K562 (cell line): ENCODE measurements at regions not wholly inside any gene's neighbourhood (a gene's known extent, or its start where the extent isn't known, plus 50 kb on each side); places are given as distances from the start of the nearest gene placed in this dataset.

Experiments used
- CBX2 ChIP-seq: fragments of 200-600 bp; sonication (generic); IDR thresholded peaks from one replicate; pipeline ENCODE4 v1.6.1; 2012; ENCODE audit warnings: mild to moderate bottlenecking, low read length, inconsistent platforms; ENCODE audit not compliant: insufficient read depth, poor library complexity, severe bottlenecking
- CREM ChIP-seq: IDR thresholded peaks from 2 replicates; pipeline ENCODE4 v1.6.1; 2014; ENCODE audit warnings: antibody characterized with exemption, low read depth
- LEF1 ChIP-seq: fragments of 450-650 bp; IDR thresholded peaks from 2 replicates; pipeline ENCODE4 v1.6.1; 2016; ENCODE audit warnings: mild to moderate bottlenecking
- RAD51 ChIP-seq: fragments of 450-650 bp; IDR thresholded peaks from 2 replicates; pipeline ENCODE4 v1.7.1; 2016; ENCODE audit warnings: low read depth, mild to moderate bottlenecking, borderline replicate concordance
- STAT5B ChIP-seq: fragments of 250-450 bp; sonication (Bioruptor Pico); IDR thresholded peaks from 2 replicates; pipeline ENCODE4 v1.8.0; 2021; ENCODE audit warnings: mild to moderate bottlenecking, inconsistent platforms
- TCF7L2 ChIP-seq: fragments of 150-350 bp; IDR thresholded peaks from 2 replicates; pipeline ENCODE4 v1.6.1; 2016; ENCODE audit warnings: low read depth, mild to moderate bottlenecking, low read length, moderate library complexity
- TEAD1 ChIP-seq, 2 experiments: fragments of 450-650 bp in 1 of 2; sonication (generic) in 1 of 2; formaldehyde crosslinking; IDR thresholded peaks; 2 replicates each; pipeline versions ENCODE4 v1.4.0 to v1.8.0; 2020 to 2022; ENCODE audit warnings: mild to moderate bottlenecking in 2 of 2, missing genetic modification reagents in 1 of 2
- ZFX ChIP-seq: sonication (generic); formaldehyde crosslinking; IDR thresholded peaks from 2 replicates; pipeline ENCODE4 v1.8.0; 2022; ENCODE audit warnings: mild to moderate bottlenecking, missing genetic modification reagents, moderate library complexity
- ZNF134 ChIP-seq: fragments of 250-450 bp; sonication (Bioruptor Pico); conservative IDR thresholded peaks from 2 replicates; pipeline ENCODE4 v1.4.0; 2020
- ZNF217 ChIP-seq: sonication (generic); formaldehyde crosslinking; IDR thresholded peaks from 2 replicates; pipeline ENCODE4 v1.8.0; 2022; ENCODE audit warnings: mild to moderate bottlenecking, missing genetic modification reagents
- TF ChIP-seq, protein P1 (sequence below): fragments of 250-450 bp; sonication (Bioruptor Pico); IDR thresholded peaks from 2 replicates; pipeline ENCODE4 v1.8.0; 2022; ENCODE audit warnings: inconsistent platforms, mild to moderate bottlenecking, moderate library complexity, borderline replicate concordance
- TF ChIP-seq, protein P2 (sequence below): fragments of 450-650 bp; formaldehyde crosslinking; IDR thresholded peaks from 2 replicates; pipeline ENCODE4 v1.4.0; 2022; ENCODE audit warnings: missing genetic modification characterization
- TF ChIP-seq, protein P3 (sequence below): fragments of 450-650 bp; IDR thresholded peaks from 2 replicates; pipeline ENCODE4 v1.6.1; 2016; ENCODE audit warnings: borderline replicate concordance
- TF ChIP-seq, protein P4 (sequence below), 2 experiments: fragments of 450-650 bp in 1 of 2; IDR thresholded peaks; 2 replicates each; pipeline ENCODE4 v1.6.1; 2011 to 2017; ENCODE audit warnings: low read depth in 2 of 2, antibody characterized with exemption in 1 of 2, borderline replicate concordance in 1 of 2, low read length in 1 of 2, mild to moderate bottlenecking in 1 of 2, mixed read lengths in 1 of 2; ENCODE audit not compliant: control insufficient read depth in 1 of 2
- TF ChIP-seq, protein P5 (sequence below): fragments of 250-450 bp; sonication (Bioruptor Pico); IDR thresholded peaks from 2 replicates; pipeline ENCODE4 v1.5.1; 2021; ENCODE audit warnings: mild to moderate bottlenecking

DNA sequence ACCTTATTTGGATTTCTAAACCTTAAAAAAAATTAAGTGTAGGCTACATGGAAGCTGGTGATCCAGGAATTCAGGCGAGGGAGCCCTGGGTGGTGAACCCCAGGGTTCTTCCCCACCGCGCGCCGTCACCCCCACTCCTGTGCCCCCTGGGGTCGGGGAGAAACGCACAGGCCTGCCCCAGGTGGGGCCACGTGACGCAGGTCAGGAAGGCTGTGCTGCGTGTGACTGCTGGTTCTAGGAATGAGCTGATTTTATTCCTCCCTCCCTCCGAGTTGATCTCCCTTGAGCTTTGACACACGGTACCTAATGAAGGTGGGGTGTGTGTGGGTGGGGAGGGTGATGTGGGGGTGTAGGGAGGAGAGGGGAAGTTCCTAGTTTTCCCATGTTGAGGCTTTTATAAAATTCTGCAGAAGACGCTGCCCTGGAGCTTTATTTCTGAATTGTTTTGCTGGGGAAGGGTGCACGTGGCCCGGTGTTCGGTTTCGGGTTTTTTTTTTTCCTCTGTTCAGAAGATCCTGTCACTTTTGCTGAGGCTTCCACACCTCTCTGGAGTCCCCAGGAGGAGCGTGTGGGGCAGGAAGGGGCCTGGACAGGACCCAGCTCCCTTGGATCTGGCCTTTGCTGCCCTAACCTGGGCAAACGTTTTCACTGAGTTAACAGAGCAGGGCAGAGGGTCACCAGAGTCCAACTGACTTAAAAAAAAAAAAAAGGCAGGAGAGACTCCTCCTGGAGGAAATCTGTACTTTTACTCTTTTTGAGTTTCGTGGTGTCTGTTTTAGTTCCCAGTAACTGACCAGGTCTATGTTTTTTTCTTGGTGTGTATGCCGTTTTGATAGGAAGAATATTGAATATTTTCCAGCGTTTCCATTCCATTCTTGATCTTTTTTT lies 55.8 kb upstream of the GSE1 start (continued):
- TF ChIP-seq, protein P1, sequence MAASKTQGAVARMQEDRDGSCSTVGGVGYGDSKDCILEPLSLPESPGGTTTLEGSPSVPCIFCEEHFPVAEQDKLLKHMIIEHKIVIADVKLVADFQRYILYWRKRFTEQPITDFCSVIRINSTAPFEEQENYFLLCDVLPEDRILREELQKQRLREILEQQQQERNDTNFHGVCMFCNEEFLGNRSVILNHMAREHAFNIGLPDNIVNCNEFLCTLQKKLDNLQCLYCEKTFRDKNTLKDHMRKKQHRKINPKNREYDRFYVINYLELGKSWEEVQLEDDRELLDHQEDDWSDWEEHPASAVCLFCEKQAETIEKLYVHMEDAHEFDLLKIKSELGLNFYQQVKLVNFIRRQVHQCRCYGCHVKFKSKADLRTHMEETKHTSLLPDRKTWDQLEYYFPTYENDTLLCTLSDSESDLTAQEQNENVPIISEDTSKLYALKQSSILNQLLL (CRISPR knock-in tag) = no peak
- TF ChIP-seq CBX2 = no peak
- no peak for TF ChIP-seq ZFX (CRISPR knock-in tag)
- TF ChIP-seq TEAD1 (CRISPR knock-in tag; IDR thresholded peaks at IDR 0.05) = 0 out of 4 replicates have a peak, but pooled peaks of 1 of the 2 experiments have one; percentile 20
- TF ChIP-seq TCF7L2 = no peak
- TF ChIP-seq, protein P2, sequence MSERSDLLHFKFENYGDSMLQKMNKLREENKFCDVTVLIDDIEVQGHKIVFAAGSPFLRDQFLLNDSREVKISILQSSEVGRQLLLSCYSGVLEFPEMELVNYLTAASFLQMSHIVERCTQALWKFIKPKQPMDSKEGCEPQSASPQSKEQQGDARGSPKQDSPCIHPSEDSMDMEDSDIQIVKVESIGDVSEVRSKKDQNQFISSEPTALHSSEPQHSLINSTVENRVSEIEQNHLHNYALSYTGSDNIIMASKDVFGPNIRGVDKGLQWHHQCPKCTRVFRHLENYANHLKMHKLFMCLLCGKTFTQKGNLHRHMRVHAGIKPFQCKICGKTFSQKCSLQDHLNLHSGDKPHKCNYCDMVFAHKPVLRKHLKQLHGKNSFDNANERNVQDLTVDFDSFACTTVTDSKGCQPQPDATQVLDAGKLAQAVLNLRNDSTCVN (CRISPR knock-in tag) = no peak
- TF ChIP-seq, protein P3, sequence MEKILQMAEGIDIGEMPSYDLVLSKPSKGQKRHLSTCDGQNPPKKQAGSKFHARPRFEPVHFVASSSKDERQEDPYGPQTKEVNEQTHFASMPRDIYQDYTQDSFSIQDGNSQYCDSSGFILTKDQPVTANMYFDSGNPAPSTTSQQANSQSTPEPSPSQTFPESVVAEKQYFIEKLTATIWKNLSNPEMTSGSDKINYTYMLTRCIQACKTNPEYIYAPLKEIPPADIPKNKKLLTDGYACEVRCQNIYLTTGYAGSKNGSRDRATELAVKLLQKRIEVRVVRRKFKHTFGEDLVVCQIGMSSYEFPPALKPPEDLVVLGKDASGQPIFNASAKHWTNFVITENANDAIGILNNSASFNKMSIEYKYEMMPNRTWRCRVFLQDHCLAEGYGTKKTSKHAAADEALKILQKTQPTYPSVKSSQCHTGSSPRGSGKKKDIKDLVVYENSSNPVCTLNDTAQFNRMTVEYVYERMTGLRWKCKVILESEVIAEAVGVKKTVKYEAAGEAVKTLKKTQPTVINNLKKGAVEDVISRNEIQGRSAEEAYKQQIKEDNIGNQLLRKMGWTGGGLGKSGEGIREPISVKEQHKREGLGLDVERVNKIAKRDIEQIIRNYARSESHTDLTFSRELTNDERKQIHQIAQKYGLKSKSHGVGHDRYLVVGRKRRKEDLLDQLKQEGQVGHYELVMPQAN = peak; percentile 86
- TF ChIP-seq, protein P4, sequence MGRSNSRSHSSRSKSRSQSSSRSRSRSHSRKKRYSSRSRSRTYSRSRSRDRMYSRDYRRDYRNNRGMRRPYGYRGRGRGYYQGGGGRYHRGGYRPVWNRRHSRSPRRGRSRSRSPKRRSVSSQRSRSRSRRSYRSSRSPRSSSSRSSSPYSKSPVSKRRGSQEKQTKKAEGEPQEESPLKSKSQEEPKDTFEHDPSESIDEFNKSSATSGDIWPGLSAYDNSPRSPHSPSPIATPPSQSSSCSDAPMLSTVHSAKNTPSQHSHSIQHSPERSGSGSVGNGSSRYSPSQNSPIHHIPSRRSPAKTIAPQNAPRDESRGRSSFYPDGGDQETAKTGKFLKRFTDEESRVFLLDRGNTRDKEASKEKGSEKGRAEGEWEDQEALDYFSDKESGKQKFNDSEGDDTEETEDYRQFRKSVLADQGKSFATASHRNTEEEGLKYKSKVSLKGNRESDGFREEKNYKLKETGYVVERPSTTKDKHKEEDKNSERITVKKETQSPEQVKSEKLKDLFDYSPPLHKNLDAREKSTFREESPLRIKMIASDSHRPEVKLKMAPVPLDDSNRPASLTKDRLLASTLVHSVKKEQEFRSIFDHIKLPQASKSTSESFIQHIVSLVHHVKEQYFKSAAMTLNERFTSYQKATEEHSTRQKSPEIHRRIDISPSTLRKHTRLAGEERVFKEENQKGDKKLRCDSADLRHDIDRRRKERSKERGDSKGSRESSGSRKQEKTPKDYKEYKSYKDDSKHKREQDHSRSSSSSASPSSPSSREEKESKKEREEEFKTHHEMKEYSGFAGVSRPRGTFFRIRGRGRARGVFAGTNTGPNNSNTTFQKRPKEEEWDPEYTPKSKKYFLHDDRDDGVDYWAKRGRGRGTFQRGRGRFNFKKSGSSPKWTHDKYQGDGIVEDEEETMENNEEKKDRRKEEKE (IDR thresholded peaks at IDR 0.05; ENCODE audit: borderline replicate concordance in 1 of 2, control insufficient read depth in 1 of 2, low read depth in 2 of 2, low read length in 1 of 2) = 0 out of 4 replicates have a peak, but pooled peaks of 1 of the 2 experiments have one; percentile 2
- peak; percentile 92 for TF ChIP-seq RAD51
- TF ChIP-seq ZNF134 (CRISPR knock-in tag) = no peak
- 0 out of 2 replicates have a peak, but pooled peaks have one; percentile 24 for TF ChIP-seq LEF1
- TF ChIP-seq STAT5B (CRISPR knock-in tag) = no peak
- TF ChIP-seq ZNF217 = no peak
- TF ChIP-seq, protein P5, sequence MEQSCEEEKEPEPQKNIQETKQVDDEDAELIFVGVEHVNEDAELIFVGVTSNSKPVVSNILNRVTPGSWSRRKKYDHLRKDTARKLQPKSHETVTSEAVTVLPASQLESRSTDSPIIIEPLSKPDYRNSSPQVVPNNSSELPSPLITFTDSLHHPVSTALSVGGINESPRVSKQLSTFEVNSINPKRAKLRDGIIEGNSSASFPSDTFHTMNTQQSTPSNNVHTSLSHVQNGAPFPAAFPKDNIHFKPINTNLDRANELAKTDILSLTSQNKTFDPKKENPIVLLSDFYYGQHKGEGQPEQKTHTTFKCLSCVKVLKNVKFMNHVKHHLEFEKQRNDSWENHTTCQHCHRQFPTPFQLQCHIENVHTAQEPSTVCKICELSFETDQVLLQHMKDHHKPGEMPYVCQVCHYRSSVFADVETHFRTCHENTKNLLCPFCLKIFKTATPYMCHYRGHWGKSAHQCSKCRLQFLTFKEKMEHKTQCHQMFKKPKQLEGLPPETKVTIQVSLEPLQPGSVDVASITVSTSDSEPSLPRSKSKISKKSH (CRISPR knock-in tag) = no peak
- TF ChIP-seq CREM = peak; percentile 60; the same call in 1 of the 2 replicates
